Ramos (cell line): ENCODE measurements at regions not wholly inside any gene's neighbourhood (a gene's known extent, or its start where the extent isn't known, plus 50 kb on each side); places are given as distances from the start of the nearest gene placed in this dataset.

ENCODE experiments used
- in situ Hi-C: fragments of 300-500 bp; cut with MboI; formaldehyde crosslinking; loops from one replicate; pipeline ENCODE4 v1.14.3; 2022; ENCODE audit warnings: low sequenced_read_pairs; ENCODE audit not compliant: unreplicated experiment

DNA sequence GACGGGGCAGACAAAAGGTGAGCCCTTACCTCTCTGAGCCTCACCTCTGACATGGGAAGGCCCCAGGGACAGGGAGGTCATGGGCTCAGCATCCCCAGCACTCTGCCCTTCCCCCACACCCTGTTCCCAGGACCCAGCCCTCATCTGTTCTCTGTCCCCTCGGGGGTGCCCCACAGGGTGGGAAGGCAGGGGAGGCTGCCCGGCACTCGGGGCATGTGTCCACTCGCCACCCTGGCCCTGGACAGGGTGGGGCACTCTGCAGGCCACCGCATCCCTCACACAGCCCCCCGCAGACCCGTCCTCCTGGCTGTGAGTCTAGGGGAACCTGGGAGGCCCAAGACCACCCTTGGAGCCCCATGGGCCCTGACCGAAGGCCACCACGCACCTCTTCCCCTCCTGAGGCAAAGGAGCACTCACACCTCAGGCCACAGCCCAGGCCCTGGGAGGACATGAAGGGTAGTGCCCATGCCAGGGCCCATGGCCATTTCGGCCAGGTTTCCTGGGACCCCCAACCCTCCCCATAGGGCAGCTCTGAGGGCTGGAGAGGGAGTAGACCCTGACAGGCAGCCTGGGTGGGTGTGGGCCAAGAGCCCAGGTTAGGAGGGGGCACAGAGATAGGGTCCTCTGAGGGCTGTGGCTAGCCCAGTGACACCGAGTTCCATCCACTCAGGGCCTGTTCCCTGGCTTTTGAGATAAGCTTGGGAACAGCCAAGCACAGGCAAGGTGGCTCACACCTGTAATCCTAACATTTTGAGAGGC, 193.1 kb downstream of the IGLL1 start:
- in situ Hi-C loops, result loop anchor here (10.0 to 25.0 kb wide), 2 partner anchors 422 to 775 kb away; no protein-coding TSS in a partner anchor

DNA sequence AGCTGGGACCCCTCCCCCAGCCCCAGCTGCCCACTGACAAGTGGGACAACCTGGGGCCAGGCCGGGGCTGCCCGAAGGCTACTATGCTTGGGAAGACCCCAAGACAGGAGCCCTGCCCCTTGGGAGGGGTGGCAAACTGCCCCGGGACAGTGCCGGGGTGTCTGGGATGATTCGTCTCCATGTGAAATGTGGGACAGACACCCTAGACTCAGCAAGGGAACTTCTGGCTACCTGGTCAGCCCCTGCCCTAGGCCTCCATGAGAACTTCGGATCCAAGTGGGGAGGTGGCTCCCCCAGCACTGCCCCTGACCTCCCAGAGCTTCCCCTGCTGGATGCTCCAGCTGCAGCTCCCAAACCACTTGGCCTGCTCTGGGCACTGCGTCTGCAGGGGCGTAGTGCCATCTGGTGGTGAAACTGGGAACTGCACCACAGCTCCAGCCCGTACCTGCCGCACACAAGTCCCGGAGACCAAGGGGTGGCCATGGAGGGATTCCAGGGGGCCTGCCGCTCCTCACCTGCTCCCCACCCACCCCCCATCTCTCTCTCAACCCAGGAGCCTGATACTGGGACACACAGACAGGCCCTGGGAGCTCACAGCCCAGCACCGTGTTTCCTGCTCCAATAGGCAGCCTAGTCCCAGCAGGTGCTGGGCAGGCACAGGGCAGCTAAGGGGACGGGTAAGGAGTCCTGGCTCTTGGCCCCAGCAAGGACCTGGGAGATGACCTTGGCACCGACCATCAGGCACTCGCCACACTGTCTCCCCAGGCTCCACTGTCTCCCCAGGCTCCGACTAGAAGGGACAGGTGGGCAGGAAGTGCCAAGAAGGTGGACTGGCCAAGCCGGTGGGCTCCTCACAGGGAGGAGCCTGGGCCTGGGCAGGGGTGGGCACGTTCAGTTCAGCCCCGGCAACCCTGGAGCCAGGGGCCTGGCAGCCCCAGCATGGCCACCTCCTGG, 194.1 kb downstream of the IGLL1 start:
- in situ Hi-C loops, result loop anchor here (10.0 to 25.0 kb wide), 2 partner anchors 421 to 774 kb away; no protein-coding TSS in a partner anchor

- in situ Hi-C loops, result loop anchor here (10.0 to 25.0 kb wide), 2 partner anchors 420 to 773 kb away; no protein-coding TSS in a partner anchor
Observed at GRCh38 chr22:23384923-23385677, 195.0 kb downstream of the IGLL1 start.

DNA sequence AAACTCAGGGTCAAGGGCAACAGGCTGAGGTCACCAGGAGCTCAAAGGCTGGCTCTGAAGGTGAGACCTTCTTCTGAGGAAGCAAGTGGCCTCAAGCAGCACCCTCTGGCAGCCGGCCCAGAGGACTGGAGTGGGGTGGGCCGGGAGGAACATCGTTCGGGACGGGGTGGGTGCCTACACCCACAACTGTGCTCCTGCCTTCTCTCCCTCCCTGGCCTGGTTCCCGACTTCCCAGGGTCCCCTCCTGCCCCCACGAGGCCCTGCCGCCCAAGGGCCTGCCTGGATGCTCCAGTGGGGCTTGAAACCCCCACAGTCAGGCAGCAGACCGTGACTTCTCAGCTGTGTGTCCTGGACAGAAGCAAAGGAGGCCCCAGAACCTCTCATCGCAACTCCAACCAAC, 195.7 kb downstream of the IGLL1 start:
- in situ Hi-C loops, result loop anchor here (10.0 to 25.0 kb wide), 2 partner anchors 420 to 772 kb away; no protein-coding TSS in a partner anchor

DNA sequence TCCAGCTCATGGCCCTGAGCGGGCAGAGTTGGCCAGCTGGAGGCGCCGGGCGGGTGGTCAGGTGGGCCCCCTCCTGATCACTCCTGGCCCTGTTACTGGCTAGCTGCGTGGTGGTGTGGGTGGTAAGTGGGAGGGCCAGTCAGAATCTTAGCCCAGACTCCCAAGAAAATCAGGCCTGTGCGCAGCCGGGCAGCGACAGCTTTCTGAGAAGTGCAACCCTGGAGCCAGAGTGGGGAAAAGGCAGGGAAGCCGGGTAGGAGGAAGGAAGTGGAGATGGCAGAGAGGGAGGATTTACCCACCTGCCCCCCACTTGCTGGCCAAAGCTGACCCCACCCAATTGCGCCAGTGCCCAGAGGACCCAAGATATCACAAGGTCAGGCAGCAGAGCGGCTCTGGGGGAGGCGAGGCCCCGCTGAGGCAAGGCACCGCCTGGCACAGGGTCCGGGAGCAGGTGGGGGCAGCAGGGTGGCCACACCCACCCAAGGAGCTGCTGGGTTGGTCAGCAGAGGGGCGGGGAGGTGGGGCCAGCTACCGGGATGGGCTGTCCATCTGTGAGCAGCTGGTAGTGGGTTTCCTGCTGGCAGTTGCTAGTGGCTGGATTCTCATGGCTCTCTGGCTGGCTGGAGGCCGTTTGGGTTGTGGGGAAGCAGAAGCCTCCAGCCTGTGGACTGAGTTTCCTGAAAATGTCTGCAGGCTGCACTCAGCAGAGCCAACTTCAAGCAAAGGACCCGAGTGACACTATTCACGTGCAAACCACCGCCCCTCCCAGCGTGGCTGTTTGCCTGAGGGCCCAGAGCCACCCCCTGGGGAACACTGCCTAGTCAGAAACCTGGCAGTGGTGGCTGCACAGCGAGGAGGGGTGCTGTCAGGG, 196.4 kb downstream of the IGLL1 start:
- in situ Hi-C loops, result loop anchor here (10.0 to 25.0 kb wide), 2 partner anchors 419 to 771 kb away; no protein-coding TSS in a partner anchor

GRCh38 chr22:23382428-23383218, 197.5 kb downstream of the IGLL1 start:
- in situ Hi-C loops, result loop anchor here (10.0 to 25.0 kb wide), 2 partner anchors 418 to 770 kb away; no protein-coding TSS in a partner anchor

DNA sequence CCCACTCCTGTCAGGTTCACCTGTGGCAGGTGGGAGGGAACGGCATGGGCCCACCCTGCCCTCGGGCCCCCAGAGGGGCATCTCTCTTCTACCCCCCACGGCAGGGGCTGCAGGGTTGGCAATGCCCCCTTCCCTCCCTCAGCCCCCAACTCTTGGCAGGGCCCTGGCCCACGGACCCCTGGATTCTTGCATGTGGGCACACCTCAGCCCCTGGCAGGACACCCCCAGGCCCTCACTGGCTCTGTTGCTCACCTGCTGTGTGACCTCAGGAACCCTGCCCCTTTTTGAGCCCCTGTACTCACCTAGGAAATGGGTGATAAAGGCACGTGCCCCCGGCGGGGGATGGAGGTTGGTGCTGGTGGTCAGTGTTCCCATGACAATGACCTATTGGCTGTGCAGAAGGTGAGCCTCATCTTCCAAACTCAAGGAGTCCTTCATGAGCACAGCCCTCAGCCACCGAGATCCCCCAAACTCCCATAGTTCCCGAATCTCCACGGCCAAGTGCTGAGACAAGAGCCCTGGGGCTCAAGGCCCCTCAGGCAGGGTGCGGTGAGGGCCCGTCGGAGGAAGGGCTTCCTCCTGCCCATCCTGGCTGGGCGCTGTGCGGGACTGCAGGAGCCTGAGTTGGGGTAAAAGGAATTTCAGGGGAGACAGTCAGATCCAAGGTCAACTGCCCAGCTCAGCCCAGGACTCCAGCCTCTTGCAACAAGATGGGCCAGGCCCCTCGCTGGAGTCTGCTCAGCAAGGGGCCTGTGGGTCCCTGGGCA, 198.2 kb downstream of the IGLL1 start:
- in situ Hi-C loops, result loop anchor here (10.0 to 25.0 kb wide), 2 partner anchors 417 to 770 kb away; no protein-coding TSS in a partner anchor

DNA sequence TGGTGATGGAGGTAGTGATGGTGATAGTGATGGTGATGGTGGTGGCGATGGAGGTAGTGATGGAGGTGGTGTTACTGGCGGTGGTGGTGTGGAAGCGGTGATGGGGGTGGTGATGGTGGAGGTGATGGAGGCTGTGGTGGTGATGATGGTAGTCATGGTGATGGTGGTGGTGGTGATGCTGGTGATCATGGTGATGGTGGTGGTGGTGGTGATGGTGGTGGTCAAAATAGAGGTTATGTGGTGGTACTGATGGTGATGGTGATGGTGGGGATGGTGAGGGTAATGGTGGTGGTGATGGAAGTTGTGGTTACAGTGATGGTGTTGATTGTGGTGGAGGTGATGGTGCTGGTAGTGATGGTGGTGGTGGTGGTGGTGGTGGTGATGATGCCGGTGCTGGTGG, 199.2 kb downstream of the IGLL1 start:
- in situ Hi-C loops, result loop anchor here (10.0 to 25.0 kb wide), 2 partner anchors 416 to 769 kb away; no protein-coding TSS in a partner anchor

DNA sequence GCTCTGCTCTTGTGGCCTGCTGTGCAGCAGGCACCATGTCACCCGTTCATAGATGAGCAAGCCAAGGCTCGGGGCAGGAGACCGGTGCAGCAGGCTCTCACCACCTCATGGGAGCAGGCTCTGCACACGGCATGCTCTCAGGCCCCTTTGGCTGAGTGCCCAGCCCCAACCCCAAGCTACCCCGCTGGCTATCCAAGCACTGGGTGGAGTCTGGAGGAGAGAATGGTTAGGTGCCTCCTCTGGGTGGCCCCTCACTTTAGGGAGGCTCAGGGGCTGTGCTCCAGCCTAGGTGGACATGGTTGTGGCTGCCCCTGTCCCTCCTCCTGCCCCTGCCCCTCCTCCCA, 199.9 kb downstream of the IGLL1 start:
- in situ Hi-C loops, result loop anchor here (10.0 to 25.0 kb wide), 2 partner anchors 415 to 768 kb away; no protein-coding TSS in a partner anchor

DNA sequence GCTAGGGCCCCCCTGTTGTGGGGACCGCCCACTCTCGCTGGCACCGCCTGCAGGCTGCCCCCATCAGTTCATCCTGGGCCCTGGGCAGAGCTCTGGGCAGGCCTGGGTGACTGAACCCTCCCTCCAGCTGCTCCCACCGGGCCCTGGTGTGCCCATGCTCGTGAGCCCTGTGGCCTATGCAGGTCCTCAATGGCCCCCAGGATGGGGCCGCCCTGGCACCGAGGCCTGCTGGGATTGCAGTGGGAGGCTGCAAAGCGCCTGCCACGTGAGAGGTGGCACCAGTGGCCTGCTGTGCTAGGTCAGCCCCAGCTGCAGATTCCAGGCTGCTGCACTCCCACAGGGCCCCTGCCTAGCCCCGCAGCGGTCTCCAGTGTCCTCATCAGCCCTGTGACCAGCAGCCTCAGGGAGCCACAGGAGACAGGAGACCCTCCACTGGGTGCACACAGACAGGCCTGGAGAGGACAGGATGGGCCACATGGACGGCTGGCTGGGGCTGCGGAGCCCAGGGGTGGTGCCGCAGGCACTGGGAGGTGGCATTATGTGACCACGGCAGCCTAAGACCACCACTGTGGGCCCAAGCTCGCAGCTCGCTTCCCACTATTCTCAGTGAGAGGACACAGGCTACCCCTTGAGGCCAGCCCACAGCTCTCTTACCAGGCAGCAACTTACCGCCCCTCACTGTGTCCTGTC, 199.4 kb downstream of the BCR start:
- in situ Hi-C loops, result loop anchor here (10.0 to 25.0 kb wide), 2 partner anchors 415 to 767 kb away; no protein-coding TSS in a partner anchor

DNA sequence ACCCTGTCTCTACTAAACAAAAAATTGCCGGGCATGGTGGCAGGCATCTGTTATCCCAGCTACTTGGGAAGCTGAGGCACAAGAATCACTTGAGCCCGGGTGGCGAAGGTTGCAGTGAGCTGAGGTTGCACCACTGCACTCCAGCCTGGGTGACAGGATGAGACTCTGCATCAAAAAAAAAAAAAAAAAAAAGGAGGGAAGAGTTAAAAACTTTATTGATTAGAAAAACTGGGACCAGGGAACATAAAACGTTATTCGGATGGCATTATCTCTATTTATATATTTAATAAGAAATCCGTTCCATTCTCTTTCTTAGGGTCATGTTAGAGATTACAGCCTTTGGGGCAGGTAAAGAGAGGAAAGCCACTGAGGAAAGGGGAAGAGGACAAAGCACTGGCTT, 197.5 kb downstream of the BCR start:
- in situ Hi-C loops, result loop anchor here (25.0 kb wide), 1 partner anchor 765 kb away; no protein-coding TSS in a partner anchor

DNA sequence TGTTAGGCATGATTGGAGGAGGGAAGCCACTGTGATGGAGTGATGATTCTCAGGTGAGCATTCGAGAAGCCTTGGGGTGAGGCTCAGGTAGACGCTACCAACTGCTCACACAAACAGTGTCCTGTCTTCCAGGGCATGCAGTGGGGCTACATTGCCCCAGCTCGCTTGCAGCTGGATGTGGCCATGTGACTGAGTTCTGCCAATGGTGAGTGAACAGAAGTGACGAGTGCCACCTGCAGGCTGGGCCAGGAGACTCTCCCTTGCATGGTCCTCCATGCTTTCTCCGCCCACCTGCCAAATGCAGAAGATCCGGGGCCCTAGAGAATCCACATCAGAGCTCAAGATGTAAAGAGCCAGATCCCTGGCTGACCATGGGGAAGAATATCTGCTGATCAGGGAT, 195.9 kb downstream of the BCR start:
- in situ Hi-C loops, result loop anchor here (25.0 kb wide), 1 partner anchor 764 kb away; no protein-coding TSS in a partner anchor

GRCh38 chr22:23375031-23375827, 194.9 kb downstream of the BCR start:
- in situ Hi-C loops, result loop anchor here (25.0 kb wide), 1 partner anchor 763 kb away; no protein-coding TSS in a partner anchor

GRCh38 chr22:23373601-23374000, 193.3 kb downstream of the BCR start:
- in situ Hi-C loops, result no loop called here

DNA sequence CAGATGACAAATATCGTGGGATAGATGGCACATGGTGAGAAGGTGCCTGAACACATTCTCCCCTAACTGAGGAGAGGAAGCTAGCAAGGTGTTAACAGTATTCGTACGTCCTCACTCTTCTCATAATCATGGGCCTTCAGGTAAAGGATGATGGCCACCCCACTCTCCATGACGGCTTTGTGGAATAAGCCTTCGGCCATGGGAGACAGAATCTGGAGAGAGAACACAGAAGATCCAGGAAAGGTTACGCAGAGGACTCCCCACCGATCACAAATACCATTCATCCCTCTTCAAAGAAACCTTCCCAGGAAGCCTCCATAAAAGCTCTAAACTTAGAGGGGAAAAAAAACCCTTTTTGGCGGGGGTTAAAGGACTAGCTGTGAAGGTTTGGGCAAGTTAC, 189.9 kb downstream of the BCR start:
- in situ Hi-C loops, result no loop called here
